ENCODE measurements at regions not wholly inside any gene's neighbourhood (a gene's known extent, or its start where the extent isn't known, plus 50 kb on each side); places are given as distances from the start of the nearest gene placed in this dataset.

DNA sequence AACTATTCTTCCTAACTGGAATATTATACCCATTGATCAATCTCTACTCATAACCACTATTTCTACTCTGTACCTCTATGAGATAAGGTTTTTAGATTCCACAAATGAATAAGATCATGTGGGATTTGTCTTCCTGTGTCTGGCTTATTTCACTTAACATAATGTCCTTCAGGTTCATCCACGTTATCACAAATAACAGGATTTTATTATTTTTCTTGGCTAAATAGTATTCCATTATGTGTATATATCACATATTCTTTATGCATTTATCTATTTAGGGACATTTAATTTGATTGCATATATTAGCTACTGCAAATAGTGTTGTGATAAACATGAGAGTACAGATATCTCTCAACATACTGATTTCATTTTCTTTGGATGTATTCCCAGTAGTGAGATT is 823.0 kb upstream of the ADGRB3 start:
- TF ChIP-seq, protein P1, sequence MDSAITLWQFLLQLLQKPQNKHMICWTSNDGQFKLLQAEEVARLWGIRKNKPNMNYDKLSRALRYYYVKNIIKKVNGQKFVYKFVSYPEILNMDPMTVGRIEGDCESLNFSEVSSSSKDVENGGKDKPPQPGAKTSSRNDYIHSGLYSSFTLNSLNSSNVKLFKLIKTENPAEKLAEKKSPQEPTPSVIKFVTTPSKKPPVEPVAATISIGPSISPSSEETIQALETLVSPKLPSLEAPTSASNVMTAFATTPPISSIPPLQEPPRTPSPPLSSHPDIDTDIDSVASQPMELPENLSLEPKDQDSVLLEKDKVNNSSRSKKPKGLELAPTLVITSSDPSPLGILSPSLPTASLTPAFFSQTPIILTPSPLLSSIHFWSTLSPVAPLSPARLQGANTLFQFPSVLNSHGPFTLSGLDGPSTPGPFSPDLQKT (IDR thresholded peaks at IDR 0.05; ENCODE audit: borderline replicate concordance, low read depth, low read length) = no peak
- TF ChIP-seq ZNF169 (tag by site-specific recombination; IDR thresholded peaks at IDR 0.05) = no peak
- TF ChIP-seq, protein P2, sequence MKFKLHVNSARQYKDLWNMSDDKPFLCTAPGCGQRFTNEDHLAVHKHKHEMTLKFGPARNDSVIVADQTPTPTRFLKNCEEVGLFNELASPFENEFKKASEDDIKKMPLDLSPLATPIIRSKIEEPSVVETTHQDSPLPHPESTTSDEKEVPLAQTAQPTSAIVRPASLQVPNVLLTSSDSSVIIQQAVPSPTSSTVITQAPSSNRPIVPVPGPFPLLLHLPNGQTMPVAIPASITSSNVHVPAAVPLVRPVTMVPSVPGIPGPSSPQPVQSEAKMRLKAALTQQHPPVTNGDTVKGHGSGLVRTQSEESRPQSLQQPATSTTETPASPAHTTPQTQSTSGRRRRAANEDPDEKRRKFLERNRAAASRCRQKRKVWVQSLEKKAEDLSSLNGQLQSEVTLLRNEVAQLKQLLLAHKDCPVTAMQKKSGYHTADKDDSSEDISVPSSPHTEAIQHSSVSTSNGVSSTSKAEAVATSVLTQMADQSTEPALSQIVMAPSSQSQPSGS (tag by site-specific recombination; IDR thresholded peaks at IDR 0.05; ENCODE audit: low read depth) = no peak
- no peak for TF ChIP-seq ZNF175 (tag by site-specific recombination; IDR thresholded peaks at IDR 0.05)
- TF ChIP-seq, protein P3, sequence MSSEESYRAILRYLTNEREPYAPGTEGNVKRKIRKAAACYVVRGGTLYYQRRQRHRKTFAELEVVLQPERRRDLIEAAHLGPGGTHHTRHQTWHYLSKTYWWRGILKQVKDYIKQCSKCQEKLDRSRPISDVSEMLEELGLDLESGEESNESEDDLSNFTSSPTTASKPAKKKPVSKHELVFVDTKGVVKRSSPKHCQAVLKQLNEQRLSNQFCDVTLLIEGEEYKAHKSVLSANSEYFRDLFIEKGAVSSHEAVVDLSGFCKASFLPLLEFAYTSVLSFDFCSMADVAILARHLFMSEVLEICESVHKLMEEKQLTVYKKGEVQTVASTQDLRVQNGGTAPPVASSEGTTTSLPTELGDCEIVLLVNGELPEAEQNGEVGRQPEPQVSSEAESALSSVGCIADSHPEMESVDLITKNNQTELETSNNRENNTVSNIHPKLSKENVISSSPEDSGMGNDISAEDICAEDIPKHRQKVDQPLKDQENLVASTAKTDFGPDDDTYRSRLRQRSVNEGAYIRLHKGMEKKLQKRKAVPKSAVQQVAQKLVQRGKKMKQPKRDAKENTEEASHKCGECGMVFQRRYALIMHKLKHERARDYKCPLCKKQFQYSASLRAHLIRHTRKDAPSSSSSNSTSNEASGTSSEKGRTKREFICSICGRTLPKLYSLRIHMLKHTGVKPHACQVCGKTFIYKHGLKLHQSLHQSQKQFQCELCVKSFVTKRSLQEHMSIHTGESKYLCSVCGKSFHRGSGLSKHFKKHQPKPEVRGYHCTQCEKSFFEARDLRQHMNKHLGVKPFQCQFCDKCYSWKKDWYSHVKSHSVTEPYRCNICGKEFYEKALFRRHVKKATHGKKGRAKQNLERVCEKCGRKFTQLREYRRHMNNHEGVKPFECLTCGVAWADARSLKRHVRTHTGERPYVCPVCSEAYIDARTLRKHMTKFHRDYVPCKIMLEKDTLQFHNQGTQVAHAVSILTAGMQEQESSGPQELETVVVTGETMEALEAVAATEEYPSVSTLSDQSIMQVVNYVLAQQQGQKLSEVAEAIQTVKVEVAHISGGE (tag by site-specific recombination; conservative IDR thresholded peaks at IDR 0.05; ENCODE audit: low read depth) = no peak
- no peak for TF ChIP-seq ZNF138 (tag by site-specific recombination; IDR thresholded peaks at IDR 0.05; ENCODE audit: borderline replicate concordance)
- TF ChIP-seq, protein P4, sequence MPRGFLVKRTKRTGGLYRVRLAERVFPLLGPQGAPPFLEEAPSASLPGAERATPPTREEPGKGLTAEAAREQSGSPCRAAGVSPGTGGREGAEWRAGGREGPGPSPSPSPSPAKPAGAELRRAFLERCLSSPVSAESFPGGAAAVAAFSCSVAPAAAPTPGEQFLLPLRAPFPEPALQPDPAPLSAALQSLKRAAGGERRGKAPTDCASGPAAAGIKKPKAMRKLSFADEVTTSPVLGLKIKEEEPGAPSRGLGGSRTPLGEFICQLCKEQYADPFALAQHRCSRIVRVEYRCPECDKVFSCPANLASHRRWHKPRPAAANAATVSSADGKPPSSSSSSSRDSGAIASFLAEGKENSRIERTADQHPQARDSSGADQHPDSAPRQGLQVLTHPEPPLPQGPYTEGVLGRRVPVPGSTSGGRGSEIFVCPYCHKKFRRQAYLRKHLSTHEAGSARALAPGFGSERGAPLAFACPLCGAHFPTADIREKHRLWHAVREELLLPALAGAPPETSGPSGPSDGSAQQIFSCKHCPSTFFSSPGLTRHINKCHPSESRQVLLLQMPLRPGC (tag by site-specific recombination; IDR thresholded peaks at IDR 0.05) = no peak
- TF ChIP-seq ZNF600 (tag by site-specific recombination; IDR thresholded peaks at IDR 0.05) = no peak
- TF ChIP-seq ZNF184 (tag by site-specific recombination; IDR thresholded peaks at IDR 0.05) = no peak
- no peak for TF ChIP-seq ZNF785 (tag by site-specific recombination; IDR thresholded peaks at IDR 0.05)
- TF ChIP-seq SP3 (tag by site-specific recombination; IDR thresholded peaks at IDR 0.05) = no peak
- no peak for TF ChIP-seq ZNF133 (tag by site-specific recombination; IDR thresholded peaks at IDR 0.05)
- TF ChIP-seq ZNF549 (tag by site-specific recombination; IDR thresholded peaks at IDR 0.05) = no peak
- TF ChIP-seq, protein P5, sequence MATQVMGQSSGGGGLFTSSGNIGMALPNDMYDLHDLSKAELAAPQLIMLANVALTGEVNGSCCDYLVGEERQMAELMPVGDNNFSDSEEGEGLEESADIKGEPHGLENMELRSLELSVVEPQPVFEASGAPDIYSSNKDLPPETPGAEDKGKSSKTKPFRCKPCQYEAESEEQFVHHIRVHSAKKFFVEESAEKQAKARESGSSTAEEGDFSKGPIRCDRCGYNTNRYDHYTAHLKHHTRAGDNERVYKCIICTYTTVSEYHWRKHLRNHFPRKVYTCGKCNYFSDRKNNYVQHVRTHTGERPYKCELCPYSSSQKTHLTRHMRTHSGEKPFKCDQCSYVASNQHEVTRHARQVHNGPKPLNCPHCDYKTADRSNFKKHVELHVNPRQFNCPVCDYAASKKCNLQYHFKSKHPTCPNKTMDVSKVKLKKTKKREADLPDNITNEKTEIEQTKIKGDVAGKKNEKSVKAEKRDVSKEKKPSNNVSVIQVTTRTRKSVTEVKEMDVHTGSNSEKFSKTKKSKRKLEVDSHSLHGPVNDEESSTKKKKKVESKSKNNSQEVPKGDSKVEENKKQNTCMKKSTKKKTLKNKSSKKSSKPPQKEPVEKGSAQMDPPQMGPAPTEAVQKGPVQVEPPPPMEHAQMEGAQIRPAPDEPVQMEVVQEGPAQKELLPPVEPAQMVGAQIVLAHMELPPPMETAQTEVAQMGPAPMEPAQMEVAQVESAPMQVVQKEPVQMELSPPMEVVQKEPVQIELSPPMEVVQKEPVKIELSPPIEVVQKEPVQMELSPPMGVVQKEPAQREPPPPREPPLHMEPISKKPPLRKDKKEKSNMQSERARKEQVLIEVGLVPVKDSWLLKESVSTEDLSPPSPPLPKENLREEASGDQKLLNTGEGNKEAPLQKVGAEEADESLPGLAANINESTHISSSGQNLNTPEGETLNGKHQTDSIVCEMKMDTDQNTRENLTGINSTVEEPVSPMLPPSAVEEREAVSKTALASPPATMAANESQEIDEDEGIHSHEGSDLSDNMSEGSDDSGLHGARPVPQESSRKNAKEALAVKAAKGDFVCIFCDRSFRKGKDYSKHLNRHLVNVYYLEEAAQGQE (tag by site-specific recombination; IDR thresholded peaks at IDR 0.05) = no peak
- no peak for TF ChIP-seq KLF8 (tag by site-specific recombination; IDR thresholded peaks at IDR 0.05)
- no peak for TF ChIP-seq MEIS1 (CRISPR knock-in tag; IDR thresholded peaks at IDR 0.05; ENCODE audit: borderline replicate concordance)
- no peak for TF ChIP-seq ZFP3 (tag by site-specific recombination; IDR thresholded peaks at IDR 0.05; ENCODE audit: low read depth)
- ChIA-PET POLR2A (no interaction called here), CTCF (interaction anchor here (1.2 kb wide), 1 partner anchor 10 kb away, joined by 8 read pairs; no protein-coding TSS in a partner anchor)
- Histone ChIP-seq H3K4me3 (ENCODE audit: low read depth, low read length) (no peak overlapping the region), H3K27ac (ENCODE audit: extremely low read depth, low read depth, low read length) (no peak overlapping the region), H3K36me3 (ENCODE audit: control insufficient read depth in 2 of 2, insufficient read depth in 1 of 2, low read length in 2 of 2) (no peaks in the 10 kb centered on the region), H3K9me3 (ENCODE audit: control insufficient read depth, insufficient read depth, low read depth, low read length) (no peaks in the 10 kb centered on the region), H3K4me1 (ENCODE audit: control insufficient read depth, insufficient read depth, low read length) (no peaks in the 10 kb centered on the region)

Data from HEK293 (cell line).